Glomerular visceral epithelial cell (primary cell): ENCODE measurements at regions not wholly inside any gene's neighbourhood (a gene's known extent, or its start where the extent isn't known, plus 50 kb on each side); places are given as distances from the start of the nearest gene placed in this dataset.

Source experiments
- DNase-seq: peaks from one replicate; pipeline ENCODE4 v3.0.0-alpha.2; 2016; ENCODE audit errors: extremely low spot score

DNA sequence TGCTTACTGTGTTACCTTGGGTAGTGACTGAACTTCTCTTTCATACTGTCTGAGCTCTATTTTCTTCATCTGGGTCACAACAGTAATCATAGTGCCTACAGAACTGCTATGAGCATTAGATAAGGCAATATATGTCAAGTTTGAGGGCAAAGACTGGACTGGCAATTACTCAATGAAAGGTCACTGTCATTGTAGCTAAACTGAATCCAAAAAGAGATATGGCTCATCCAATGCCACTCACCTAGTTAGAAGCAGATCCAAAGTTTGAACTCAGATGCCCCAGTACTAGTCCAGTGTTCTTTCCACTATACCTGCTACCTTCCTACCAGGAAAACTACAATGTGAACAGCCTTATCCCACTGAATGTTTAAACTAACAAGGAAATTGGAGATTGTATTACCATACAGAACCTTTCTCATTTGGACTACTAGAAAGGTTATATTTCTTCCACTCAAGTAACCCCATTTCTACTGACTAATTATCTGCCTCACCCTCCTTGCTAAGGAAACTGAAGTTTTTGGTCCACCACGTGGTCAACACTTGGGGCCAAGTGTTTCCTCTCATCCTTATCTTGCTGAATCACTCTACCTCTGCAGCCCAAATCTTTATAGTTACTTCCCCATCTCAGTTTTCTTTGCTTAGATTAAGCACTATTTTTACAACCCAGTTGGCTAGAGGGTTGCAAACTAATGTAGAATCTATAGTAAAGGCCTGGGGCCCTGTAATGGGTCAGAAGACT lies 202.3 kb upstream of the LPP start:
- no peak for DNase-seq

DNA sequence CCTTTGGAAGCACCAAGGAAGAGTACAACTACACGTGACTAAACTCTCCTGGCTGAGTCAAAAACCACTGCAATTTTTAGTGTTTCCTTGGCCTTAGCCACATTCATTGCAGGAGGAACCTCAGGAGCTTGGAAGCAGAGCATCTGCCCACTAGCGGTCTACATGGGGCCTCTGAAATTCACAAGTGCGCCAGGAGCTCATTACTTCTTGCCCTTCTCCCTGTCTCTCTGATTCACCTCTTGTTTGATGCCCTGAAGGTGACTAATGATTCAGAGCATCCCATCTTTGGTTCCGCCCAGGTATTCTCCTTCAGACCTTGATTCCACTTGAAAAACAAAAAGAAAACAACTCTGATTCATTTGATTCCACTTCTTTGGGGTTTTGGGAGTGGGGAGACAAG lies 201.1 kb upstream of the LPP start:
- no peak for DNase-seq

DNA sequence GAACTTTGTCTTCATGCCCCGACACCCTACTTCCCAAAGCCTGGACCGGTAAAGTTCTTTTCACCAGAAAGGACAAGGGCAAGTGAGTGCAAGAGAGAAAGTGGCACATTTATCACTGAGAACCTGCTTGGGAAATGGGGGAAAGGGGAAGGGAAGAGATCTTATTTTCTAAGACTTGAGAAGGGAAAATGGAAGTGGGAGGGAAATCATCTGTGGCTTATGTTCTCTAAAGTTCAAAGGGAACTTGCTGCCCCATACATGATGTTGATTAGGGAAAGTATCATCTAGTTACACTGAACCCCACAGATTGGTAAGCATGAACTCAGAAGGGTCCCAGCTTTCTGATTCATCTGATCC lies 199.5 kb upstream of the LPP start:
- no peak for DNase-seq

DNA sequence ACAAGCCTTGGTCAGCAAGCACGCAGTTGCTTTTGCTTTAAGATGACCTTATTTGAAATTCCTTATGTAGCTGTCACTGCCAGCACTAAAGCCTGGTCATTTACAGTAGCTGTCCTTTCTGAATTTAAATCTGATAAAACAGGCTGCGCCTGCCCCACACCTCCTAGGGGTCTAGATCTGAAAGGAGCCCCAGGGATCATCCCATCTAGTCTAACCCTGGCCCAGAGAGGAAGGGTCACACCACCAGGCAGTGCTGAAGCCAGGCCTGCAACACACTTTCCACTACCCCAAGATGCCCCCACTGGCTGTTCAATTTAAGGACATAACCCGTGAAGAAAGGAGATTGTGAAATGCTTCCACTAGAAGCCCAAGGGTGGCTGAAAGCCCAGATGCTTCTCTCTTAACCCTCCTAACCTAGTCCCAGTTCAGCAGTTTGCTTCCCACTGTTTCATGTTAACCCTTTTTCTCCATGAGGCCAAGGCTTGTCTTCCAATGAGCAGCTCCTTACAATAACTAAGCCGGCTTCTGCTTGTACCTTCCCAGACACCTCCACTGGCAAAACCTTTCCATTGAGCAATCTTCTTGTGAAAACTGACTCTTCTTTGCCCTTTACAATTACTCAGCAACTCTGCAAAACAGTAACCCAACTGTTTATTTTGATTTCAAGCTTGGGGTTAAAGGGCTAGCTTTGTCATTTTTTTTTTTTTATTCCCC lies 198.9 kb upstream of the LPP start:
- peak; percentile 59 for DNase-seq

DNA sequence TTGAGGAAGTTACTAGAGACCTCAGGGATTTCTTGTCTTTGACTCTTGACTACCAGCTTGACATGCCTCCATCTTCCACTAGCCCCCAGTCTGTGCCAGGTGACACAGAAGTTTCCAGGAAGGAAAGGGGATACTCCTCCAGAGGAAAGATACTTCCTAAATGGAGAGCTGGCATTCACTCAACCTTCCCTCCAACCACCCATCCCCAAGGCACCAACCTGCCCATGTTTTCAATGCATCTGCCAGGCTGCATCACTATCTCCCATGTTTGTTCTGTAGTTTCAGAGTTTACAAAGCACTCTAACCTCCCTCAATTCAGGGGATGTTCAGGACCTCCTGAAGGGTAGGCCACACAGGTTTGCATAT lies 198.4 kb upstream of the LPP start:
- DNase-seq = no peak

DNA sequence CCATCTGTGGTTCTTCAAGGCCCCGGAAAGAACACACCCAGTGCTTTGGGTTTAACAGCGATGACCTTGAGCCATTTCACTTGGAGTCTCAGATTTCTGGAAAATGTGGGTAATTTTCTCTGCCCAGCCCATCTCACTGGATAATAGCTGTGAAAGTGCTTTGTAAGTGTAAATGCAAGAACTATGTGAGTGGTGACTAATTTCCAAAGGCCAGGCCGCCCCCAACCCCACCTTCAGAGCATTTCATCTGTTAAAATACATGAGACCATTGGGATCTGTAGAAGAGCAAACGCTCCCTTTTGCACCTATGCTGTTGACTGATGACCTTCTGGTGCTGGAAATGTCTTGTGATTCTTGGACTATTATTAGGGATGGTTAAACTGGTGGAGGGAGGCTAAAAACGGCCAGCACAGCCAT lies 196.8 kb upstream of the LPP start:
- DNase-seq = no peak

DNA sequence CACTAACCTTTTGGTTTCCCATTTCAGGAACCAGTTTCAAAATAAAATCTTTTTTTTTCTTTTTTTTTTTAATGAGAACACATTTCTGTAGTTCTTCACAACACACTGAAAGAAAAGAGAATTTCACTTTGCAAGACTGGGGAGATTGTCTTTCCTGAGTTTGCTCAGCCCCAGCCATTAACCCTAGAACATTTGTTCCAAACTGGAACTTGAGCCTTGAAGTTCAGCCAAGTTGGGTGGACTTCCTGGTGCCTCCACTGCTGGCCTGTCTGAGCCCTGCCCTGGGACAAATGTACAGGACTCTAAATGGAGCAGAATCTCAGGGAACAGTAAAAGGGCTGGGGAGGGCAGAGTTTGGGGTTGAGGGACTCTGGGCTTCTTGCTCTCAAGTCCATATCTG lies 196.4 kb upstream of the LPP start:
- no peak for DNase-seq

DNA sequence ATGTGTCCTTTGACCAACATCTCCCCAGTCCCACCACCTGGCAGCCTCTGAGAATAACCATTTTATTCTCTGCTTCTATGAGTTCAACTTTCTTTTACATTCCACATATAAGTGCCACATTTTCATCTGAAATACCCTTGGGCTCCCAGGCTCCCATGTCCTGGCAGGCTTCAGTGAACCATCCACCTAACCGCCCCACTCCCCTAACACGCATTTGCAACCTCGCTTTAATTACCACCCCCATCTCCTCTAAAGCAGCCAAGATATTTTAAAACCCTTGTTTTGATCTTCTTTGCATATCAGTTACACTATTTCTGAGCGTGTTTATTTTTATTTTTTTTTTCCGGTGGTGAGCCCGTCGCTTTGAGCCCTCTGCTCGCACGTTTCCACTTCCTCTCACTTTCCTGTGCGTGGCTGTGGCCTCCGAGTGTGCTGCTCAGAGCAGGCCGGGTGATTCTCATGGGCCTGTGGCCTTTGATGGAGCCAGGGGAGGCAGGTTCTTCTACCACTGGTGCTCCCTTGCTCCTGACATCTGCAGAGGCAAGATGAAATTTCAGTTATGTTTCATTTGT lies 195.4 kb upstream of the LPP start:
- no peak for DNase-seq

DNA sequence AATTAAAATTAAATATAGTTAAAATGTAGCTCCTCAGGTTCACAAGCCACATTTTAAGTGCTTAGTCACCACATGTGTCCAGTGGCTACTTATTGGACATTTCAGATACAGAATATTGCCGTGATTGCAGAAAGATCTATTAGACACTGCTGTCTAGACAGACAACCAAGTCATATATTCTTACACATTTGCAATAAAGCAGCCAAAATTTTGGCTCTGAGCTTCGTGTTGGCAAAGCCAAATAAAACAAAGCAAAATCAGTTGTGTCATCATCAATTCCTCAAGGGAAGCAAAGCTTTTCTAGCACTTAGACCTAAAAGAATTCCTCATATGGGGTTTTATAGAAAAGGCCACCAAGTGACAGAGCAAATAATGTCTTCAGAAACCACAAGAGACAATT lies 193.1 kb upstream of the LPP start:
- DNase-seq = no peak

DNA sequence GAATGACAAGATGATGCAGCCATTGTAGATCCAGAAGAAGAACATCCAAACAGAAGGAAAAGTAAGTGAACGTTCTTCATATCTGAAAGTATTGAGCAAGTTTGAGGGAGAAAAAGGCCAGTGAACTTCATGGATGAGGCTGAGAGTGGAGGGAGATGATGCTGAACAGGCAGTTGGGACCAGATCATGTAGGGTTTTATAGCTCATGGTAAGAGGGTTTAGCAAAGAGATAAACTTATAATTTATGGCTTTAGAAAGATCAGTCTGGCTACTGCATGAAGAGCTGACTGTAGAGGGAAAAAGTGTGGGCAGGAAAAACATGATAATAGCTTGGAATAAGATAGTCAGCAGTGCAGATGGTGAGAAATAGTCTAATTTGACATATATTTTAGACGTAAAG lies 192.6 kb upstream of the LPP start:
- no peak for DNase-seq

DNA sequence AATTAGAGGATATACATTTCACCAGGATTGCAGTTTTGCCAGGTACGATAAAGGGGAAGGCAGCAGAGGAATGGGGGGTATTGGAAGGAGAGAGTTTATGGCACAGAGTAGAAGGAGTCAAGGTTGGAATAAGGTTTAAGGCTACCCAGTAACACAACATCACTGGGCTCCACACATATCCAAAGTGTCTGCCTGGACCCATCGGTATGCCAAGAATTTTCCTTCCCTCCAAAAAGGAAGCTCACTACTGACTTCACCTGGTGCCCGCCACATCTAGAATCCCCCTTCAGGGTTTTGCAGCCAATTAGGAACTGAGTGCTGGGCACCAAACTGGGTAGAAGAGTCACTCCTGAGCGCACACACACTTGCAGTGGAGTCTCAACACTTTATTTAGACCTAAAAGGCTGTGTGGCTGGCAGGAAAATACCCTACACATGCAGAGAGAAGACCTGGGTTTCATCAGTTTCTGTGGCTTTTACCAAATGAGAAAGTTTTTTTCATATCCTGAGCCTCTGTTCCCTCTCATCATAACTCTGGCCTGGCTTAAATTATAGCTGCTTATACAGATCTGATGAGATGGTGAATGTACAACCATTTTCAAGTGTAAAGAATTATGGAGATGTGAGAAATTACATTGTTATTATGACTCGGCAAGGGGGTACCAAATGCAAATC lies 190.8 kb upstream of the LPP start:
- no peak for DNase-seq

DNA sequence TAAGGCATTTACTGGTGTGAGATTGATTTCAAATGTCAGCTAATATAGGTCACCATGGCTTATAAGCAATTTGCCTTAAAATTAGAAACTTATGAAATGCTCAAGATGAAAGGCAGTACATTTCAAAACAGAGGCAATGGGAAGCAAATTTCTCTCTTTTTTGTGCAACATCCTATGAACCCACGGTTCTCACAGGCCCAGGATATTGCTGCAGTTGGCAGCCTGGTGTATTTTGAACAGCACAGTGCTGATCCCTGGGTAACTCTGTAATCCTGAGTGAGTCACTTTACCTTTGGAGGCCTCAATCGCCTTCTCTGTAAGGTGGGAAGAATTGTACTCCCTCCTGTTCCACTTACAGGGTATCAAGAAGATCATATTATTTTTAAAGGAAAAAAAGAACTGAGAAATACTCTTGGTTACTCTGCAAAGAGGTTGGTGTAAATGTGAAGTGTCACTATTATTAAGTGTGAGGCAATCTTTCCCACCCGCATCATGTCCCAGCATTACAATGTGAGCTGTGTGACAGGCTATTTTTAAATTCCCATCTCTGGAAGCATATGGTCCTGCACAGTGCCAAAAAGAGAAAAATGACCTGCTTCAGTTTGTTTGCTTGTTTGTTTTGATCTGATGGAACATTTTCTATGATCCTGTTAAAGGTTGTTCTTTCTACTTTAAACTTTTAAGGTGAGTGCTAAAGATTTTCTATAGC lies 190.1 kb upstream of the LPP start:
- no peak for DNase-seq

DNA sequence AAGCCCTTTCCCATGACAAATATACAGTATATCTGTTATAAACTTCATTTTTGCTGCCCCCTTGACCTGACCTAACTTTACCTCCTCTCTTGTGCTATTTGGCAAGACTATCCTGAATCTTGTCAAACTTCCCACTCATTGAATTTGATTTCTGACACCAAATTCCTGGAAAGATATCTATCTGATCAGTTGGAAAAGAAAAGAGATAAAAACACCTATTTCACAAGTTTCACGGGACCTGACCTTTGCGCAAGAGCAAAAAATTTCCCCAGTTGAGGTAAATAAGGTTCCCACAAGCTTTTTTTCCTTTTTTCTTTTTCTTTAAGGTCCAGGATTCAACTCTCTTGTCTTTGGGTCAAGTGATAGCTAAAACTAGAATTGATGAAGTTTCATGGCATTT lies 189.2 kb upstream of the LPP start:
- no peak for DNase-seq

DNA sequence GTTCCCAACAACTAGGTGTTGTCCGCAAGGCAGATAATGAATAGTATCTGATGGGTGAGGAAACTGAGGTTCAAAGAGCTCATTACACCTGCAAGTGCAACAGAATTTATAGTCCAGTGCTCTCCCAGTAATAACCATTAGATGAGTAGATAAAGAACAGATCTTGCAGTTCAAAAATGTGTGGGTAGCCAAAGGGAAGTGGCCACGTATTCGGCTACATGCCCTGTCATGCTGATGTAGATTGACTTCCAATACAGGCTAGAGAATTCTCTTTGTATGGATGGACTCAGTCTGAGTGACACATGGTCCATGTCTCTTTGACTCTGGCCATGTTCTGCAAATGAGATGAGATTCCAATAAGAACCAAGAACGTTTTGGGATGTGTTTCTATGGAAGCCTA lies 187.9 kb upstream of the LPP start:
- DNase-seq = no peak

DNA sequence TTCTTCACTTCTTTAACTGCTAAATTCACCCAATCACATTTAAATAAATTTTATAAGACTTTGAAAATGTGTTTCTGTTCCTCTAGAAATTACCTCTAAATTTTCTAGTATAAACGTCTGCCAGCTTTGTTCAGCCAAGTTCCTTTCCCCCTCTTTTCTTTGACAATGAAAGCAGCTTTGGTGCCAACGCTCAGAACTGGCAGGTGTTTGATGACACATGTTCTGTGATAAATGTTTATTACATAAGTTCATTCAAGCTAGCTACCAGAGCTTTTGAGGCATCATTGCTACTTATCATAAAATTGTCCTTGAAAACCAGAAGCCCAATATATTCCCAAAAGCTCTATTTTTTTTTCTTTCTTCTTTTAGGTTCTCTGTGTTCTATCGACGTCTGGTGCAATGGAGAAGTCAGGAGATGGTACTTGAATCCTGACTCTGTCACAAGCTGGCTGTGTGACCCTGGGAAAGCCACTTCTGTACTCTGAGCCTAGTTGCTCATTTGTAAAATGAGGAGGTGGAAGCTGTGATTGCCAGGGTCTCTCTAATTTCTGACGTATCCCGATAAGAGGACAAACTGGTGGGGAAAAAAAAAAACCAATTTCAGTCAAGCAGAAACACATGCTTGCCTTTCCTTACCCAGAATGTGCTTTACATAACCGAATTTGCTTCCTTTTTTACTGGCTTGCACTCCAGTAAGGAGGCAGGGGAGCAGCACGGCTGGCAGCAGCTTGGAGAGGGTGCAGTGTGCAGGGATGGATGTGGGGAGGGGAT lies 187.1 kb upstream of the LPP start:
- DNase-seq = no peak

DNA sequence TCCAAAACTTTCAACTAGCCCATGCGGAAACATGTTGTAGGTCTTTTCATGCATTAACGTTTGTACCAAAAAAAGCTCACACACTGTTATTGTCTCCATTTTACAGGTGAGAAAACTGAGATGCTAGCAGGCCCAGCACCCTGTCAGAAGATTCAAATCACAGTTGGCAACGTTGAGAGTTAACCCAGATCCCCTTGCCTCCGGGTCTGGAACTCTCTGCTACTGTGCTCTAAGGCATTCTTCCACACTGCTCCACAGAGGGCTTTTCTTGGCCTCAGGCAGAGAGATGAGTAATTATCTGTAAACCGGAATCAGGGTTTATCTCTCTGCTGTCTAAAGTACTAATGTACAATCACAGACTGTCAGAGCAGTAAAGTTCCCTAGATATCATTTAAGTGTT lies 186.0 kb upstream of the LPP start:
- DNase-seq = no peak

DNA sequence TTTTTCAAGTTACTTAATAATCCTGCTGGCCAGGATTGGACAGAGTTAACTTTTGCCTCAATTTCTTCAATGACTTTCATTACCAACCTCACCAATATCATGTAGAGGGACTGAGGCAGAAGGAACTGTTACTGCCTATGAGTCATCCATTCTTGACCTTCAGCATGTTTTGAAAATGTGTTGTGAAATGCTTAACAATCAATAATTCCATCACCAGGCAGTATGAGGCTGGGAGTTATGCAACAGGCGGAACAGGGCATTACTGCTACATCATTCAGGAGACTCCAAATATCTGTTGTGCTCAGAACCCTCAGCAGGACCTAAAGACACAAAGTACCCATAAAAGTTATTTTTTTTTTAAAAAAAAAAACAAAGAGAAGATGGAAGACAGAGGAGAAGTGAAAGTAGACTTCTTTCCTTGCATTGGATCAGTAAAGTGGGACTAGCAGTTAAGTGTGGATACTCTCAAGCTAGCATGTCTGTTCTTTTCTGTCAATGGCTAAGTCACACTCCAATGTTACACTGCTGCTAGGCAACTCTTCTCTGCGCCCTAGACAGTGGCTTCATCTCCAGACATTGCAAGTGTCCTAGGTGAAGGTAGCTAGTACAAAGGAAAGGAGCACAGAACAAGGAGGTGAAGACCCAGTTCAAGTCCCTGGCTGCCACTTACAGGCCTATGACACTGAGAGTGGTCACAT lies 184.9 kb upstream of the LPP start:
- DNase-seq = no peak

DNA sequence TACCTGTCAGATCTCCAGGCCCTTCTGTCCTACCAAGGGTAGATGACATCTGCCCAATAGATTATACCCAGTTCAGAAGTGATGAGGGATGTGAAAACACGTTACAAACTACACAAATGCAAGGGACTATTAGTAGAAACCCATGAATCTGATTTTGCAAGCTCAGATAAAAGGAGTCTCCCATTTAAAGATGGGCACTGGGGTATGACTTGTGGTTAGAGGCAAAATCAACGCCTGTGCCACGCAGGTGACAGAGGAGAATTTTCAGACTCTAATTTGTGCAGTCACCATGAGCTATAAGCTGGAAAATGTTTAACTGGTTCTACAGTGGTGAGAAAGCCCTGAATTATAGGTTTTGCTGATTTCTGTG lies 184.4 kb upstream of the LPP start:
- DNase-seq = peak; percentile 64

DNA sequence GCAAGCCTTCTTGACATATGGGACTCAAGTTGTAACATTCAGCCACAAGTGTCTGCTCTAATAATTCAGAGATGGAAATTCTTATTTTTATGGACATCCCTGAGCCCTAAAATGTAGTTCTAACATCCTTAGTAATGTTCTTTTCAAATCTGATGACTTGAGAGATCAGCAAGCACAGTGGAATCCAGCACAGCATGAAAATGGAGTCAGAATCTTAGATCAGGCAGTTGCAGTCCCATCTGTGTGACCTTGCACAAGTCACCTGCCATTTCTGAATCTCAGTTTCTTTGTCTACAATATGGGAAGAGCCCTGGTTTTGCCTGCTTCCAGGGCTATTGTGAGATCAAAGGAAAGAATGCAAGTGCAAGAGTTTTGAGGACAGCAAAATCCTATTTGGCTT lies 183.9 kb upstream of the LPP start:
- DNase-seq = no peak

DNA sequence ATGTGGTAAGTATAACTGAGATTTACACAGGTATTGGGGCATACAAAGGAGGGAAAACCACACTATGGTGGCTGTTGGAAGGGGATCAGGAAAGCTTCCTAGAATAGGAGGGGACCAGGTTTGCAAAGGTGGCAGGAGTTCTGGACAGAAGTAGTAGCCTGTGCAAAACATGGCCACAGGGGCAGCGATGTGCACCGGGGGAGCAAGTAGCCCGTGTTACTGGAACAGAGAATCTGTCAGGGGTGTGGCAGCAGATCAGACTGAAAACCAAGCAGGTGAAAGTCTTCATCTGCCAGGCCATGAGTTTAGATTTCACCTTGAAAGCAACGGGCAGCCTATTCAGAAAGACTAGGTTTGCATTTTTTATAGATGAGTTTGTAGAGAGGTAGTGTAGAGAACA lies 182.3 kb upstream of the LPP start:
- DNase-seq = no peak

DNA sequence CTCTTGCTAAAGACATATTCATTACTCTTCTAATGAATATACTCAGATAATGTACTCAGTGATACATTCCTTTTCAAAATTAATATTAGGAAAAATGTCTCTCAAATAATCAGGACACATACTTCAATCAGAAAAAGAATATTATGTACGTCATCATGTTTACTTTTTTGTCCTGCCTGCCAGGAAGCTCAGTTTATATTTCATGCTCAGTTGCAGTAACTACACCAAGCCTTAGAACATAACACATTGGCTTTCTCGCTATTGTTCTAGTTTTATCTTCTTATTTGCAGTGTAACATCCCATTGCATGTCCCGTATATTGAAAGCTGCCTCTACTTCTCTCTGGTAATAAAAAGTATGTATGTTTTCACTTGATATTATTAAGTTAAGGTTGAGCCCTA lies 181.5 kb upstream of the LPP start:
- no peak for DNase-seq
